ENCODE measurements at regions not wholly inside any gene's neighbourhood (a gene's known extent, or its start where the extent isn't known, plus 50 kb on each side); places are given as distances from the start of the nearest gene placed in this dataset.
"Not testable (repeated sequence)": the region's sequence is repeated elsewhere in the genome, so short reads cannot be mapped to it uniquely, and the experiment has no call there.

GRCh38 chr5:33206962-33207506 is 233.7 kb upstream of the TARS1 start:
- no peak for DNase-seq

DNA sequence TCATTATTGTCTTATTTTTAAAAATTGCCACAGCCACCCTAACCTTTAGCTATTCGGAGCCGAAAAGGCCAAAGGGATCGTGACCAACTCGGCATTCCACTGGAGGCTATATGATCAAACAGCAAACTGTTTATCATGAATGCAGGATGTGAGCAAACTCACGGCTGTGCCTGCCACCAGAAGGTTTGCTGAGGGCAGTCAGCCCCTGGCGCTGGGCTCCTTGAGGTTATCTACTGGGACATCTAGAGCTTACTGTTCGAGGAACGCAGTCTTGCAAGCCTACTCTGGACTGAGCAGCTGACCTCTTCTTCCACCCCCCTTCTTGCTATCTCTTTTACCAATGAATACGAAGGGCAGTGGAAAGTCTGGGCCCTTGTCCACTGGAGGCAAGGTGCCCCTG is 231.5 kb upstream of the TARS1 start:
- DNase-seq: no peak

GRCh38 chr5:33210221-33210620 is 230.5 kb upstream of the TARS1 start:
- DNase-seq: not testable (repeated sequence)

GRCh38 chr5:33210978-33211377 is 229.8 kb upstream of the TARS1 start:
- DNase-seq: no peak

- DNase-seq: no peak
Observed at GRCh38 chr5:33212439-33212838, 228.3 kb upstream of the TARS1 start.

DNA sequence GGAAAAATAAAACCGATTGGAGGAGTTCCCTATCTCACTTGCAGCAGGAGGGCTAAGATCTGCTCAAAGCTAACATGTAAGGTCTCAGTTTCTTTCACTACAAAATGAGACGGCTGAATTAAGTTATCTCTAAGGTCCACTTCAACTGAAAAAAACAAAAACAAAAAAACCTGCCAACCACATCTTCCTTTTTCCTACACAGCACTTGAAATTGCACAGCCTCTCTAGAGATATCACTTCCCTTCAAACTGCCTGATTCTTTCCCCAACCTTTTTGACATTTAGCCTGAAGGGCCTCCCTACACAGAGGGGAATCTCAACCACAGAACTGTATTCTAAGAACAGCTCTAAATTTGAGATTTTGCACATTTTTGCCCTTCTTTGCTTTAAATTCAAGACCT is 227.9 kb upstream of the TARS1 start:
- no peak for DNase-seq

GRCh38 chr5:33223563-33224284 is 217.0 kb upstream of the TARS1 start:
- DNase-seq: no peak

- no peak for DNase-seq
Observed at GRCh38 chr5:33224285-33224961, 216.3 kb upstream of the TARS1 start.

DNA sequence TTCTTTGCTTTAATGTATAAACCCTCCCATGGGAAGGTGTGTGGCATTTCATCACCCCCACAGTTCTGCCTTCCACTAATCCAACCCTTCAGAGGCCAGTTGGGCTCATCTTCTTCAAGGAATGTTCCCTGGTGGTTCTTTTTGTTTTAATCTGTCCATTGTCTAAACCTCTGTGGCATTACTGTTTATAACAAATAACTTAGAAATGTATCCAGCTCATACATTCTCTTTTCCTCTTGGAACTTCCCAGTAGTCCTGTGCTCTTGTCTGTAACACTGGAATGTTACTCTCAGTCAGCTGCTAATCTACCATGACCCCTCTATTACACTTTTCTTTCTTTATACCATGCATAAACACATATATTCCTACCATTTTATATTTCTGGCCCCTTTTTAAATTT is 213.5 kb upstream of the TARS1 start:
- no peak for DNase-seq

DNA sequence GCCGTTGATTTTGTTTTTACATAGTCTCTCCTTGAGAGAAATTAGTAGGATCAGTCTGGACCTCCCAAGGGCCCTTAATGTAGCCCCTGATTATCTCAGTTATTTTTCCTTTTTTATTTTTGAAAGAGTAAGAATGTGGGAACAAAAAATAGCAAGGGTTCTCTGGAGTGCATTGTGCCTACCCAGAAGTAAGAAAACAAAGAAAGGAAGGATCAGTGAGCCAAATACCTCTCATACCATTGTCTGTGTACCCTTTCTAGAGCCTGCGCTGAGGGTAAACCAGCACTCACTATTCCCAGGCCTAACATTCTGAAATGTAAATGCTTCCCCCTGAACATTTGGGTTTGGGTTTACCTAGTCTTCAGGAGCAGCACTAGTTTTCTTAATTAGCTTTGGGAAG is 213.0 kb upstream of the TARS1 start:
- no peak for DNase-seq

- DNase-seq: no peak
Observed at GRCh38 chr5:33228149-33228548, 212.6 kb upstream of the TARS1 start.

DNA sequence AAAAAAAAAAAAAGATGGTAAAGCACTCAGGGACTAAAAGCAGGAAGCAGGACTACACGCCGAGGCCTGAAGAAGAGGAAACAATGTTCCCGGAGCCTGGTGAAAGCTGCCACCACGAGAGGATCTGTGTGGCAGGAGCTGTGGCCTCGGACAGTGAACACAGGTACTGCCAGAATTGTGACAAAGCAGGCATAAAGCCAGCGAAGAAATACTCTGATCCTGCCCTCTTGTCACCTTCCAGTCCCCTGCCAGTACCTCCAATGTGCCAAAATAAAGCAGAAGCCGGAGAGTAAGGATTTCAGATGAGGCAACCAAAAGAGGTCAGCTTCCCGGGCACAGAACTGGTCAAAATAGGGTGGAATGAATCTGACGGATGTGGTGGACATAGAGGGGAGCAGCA is 211.5 kb upstream of the TARS1 start:
- DNase-seq: no peak

DNA sequence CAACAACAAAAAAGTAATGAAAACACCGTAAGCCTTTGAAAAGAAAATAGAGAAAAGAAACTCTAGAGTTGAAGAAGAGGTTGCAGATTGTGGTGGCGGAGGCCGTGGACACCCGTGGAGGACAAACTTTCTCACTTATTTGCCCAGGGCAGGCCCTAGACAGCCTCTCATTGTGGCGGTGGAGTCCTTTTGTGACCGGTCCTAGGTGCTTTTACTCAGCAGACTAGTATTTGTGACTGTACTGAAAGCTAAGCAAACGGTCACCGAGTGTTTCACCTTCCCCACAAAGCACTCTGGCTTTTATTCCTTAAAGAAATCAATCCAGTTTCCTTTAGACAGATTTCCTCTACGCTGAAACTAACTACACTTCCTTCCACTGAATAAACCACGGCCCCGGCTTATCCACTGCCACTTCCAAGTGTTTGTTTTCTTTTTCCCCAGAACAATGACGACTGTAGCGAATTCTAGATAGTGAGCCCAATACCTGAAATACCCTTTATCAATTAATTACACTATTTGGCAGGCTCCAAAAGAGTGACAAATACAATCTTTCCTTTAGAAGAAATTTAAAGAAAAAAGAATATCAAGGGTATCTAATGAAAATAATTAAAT is 210.2 kb upstream of the TARS1 start:
- DNase-seq: no peak

- DNase-seq: no peak
Observed at GRCh38 chr5:33231214-33231710, 209.5 kb upstream of the TARS1 start.

DNA sequence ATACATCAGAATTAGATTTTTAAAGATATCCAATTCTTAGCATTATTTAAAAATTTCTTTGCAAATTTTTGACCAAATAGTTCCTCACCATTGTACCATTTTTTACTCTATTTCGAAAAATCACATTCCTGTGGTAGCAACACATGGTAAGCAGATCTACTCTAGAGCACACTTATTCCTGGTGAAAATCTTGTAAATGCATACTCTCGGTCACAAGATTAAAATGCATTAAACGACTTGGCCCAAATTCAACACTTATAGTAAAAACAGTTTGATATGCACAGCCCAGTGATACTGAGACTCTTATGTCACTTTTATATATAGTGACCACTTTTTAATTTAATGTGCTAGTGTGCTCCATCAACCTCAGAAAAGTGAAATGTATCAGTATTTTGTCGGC is 208.8 kb upstream of the TARS1 start:
- DNase-seq: no peak

- DNase-seq: no peak
Observed at GRCh38 chr5:33232731-33233505, 207.8 kb upstream of the TARS1 start.

- DNase-seq: no peak
Observed at GRCh38 chr5:33235304-33235703, 205.5 kb upstream of the TARS1 start.

- no peak for DNase-seq
Observed at GRCh38 chr5:33235824-33236223, 204.9 kb upstream of the TARS1 start.

GRCh38 chr5:33237471-33237870 is 203.3 kb upstream of the TARS1 start:
- DNase-seq: no peak

DNA sequence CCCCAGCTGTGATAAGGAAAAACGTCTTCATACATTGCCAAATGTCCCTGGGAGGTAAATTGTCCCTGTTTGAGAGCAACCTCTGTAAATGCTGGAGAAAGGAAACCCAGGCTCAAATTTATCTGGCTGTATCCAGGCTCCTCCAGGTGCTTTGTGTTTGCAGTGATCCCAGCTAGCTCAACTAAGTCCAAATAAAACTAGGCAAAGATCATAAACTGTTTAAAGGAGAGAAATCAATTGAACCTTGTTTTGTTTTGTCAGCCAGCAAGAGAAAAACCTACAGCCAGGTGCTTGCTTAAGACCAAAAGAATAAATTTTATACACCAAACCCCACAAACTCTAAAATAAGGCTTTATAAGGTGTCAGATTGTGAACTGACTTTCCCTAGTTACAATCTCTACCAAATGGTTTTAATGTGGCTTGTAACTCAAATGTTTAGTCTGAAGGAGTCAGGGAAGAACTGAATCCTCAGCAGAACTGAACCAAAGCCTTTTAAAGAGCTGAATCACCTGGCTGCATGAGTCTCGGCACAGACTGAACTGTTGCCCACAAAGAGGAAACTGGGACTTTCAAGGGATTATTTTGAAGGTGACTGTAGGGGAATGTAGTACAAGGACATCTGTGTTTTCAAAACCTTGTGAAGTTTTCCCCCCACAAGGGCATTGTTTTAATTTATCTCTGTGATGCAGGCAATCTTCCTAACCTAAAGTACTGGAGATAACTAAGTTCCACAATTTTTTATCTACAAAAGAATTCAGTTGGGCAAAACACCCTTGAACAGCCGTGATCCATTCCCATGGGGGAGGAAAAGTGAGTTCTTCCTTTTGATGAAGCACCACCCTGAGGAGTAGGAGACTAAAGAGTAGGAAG is 201.7 kb upstream of the TARS1 start:
- DNase-seq: no peak

- DNase-seq: no peak
Observed at GRCh38 chr5:33240558-33240957, 200.2 kb upstream of the TARS1 start.

Measured in hypothalamus (tissue), 51 donors.